ENCODE measurements at regions not wholly inside any gene's neighbourhood (a gene's known extent, or its start where the extent isn't known, plus 50 kb on each side); places are given as distances from the start of the nearest gene placed in this dataset.

DNA sequence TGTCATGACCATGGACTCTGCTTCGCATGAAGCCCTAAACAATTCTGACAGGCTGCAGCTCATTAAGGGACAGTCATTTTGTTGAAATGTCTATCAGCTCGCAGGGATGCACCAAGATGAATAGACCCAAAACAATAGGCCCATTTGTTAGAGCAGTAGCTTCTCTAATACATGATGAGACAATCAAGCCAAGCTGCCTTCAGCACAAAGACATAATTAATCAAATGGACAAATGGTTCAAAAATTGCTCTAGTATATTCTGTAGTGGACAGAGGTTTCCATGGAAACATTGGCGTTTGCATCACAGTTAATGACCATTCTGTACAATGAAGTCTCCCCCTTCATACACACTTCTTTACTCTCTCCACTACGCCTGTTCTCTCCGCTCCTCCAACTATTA lies 274.6 kb downstream of the ANXA1 start:
- no peak for TF ChIP-seq POLR2A (IDR thresholded peaks at IDR 0.05; ENCODE audit: low read depth)
- TF ChIP-seq, protein P1, sequence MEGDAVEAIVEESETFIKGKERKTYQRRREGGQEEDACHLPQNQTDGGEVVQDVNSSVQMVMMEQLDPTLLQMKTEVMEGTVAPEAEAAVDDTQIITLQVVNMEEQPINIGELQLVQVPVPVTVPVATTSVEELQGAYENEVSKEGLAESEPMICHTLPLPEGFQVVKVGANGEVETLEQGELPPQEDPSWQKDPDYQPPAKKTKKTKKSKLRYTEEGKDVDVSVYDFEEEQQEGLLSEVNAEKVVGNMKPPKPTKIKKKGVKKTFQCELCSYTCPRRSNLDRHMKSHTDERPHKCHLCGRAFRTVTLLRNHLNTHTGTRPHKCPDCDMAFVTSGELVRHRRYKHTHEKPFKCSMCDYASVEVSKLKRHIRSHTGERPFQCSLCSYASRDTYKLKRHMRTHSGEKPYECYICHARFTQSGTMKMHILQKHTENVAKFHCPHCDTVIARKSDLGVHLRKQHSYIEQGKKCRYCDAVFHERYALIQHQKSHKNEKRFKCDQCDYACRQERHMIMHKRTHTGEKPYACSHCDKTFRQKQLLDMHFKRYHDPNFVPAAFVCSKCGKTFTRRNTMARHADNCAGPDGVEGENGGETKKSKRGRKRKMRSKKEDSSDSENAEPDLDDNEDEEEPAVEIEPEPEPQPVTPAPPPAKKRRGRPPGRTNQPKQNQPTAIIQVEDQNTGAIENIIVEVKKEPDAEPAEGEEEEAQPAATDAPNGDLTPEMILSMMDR (IDR thresholded peaks at IDR 0.05) = no peak

Measured in esophagus muscularis mucosa (tissue), 3 donors.